ENCODE measurements at regions not wholly inside any gene's neighbourhood (a gene's known extent, or its start where the extent isn't known, plus 50 kb on each side); places are given as distances from the start of the nearest gene placed in this dataset.

- TF ChIP-seq ZNF140 (tag by site-specific recombination; IDR thresholded peaks at IDR 0.05) = no peak
- no peak for TF ChIP-seq CTCF (tag by site-specific recombination; IDR thresholded peaks at IDR 0.05)
- TF ChIP-seq SP7 (tag by site-specific recombination; IDR thresholded peaks at IDR 0.05) = no peak
- no peak for TF ChIP-seq KLF17 (tag by site-specific recombination; IDR thresholded peaks at IDR 0.05)
- no peak for TF ChIP-seq ZNF302 (tag by site-specific recombination; IDR thresholded peaks at IDR 0.05; ENCODE audit: low read depth)
- TF ChIP-seq ZNF830 (tag by site-specific recombination; IDR thresholded peaks at IDR 0.05; ENCODE audit: low read depth) = no peak
These were observed 180.3 kb upstream of the TCF4 start for GRCh38 chr18:55768255-55768654.
